Amygdala (tissue), 56 donors: ENCODE measurements at regions not wholly inside any gene's neighbourhood (a gene's known extent, or its start where the extent isn't known, plus 50 kb on each side); places are given as distances from the start of the nearest gene placed in this dataset.

ENCODE experiments used
- DNase-seq, 56 donors: peaks; one replicate each; lab custom pipeline; 2025; lab: John Stamatoyannopoulos, UW

- DNase-seq, result no peak
Observed at GRCh38 chr6:4187480-4187879, 52.1 kb upstream of the ECI2 start.

GRCh38 chr6:4186385-4186784 is 51.0 kb upstream of the ECI2 start:
- DNase-seq, result no peak

GRCh38 chr6:4185846-4186245 is 50.5 kb upstream of the ECI2 start:
- no peak for DNase-seq

GRCh38 chr6:4185419-4185818 is 50.0 kb upstream of the ECI2 start:
- no peak for DNase-seq
